NCI-H187 treated with DMSO at 0.1 percent for 48 hours (cell line): ENCODE measurements at regions not wholly inside any gene's neighbourhood (a gene's known extent, or its start where the extent isn't known, plus 50 kb on each side); places are given as distances from the start of the nearest gene placed in this dataset.

Source experiments
- DNase-seq: peaks from one replicate; lab custom pipeline; 2025; lab: John Stamatoyannopoulos, UW

DNA sequence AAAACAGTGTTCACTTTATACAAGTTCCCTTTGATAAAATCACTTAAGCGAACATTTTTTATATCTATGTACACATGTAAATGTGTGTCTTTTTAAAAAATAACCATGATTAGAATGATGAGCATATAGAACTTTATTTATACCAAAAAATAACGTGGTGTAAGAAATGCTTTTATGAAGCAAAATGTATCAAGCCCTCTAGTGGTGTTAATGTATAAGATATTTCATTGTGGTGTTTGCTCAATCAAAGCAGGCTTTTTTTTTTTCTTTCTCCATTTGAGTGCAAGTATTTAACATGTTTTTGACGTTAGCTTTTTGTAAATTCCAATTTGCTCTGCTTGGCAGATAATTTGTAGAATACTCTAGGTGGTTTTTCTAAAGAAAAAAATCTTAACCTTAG lies 2092.4 kb upstream of the TENM3 start:
- DNase-seq, result no peak

DNA sequence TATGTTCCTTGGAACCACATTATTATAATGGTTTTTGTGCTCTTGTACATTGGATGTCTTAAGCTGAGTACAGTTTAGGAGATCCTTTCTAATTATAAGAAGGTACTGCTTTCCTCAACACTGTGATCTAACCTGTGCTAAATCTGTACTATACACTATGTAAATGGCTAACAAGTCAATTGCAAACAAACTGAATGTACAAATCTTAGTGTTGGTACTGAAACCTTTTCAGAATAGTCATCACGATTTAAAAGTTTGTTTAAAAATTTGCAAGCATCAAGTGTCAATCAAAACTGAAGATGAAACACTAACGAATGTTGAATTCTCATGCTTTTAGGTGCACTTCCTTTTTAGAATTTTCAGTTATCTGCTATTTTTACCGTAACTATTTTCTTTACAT lies 2090.4 kb upstream of the TENM3 start:
- no peak for DNase-seq

DNA sequence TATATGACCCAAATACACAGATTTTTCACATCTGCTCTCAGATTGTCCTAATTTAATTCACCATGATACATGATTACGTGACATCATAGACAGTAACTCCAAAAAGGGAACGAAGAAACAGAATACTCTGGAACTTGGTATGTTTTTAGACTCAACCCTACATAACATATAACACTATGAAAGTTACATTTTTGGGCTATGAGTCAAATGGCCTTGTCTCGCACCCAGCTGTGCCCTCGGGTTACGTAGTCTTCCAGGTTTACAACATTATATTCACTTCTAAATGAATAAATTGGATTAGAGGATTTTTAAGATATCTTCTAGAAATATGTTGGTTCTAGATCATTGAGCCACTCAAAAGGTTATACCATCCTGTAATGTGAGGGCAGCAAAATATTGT lies 2089.6 kb upstream of the TENM3 start:
- no peak for DNase-seq

DNA sequence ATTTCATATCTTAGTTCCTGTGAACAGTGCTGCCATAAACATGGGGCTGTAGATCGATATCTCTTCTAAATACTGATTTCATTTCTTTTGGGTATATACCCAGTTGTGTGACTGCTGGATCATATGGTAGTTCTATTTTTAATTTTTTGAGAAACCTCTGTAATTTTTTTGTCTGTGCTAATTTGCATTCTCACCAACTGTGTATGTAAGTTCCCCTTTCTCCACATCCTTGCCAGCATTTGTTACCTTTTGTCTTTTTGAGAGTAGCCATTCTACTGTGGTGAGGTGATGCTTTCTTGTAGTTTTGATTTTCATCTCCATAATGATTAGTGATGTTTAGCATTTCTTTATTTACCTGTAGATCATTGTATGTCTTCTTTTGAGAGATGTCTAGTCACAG lies 2086.5 kb upstream of the TENM3 start:
- no peak for DNase-seq

DNA sequence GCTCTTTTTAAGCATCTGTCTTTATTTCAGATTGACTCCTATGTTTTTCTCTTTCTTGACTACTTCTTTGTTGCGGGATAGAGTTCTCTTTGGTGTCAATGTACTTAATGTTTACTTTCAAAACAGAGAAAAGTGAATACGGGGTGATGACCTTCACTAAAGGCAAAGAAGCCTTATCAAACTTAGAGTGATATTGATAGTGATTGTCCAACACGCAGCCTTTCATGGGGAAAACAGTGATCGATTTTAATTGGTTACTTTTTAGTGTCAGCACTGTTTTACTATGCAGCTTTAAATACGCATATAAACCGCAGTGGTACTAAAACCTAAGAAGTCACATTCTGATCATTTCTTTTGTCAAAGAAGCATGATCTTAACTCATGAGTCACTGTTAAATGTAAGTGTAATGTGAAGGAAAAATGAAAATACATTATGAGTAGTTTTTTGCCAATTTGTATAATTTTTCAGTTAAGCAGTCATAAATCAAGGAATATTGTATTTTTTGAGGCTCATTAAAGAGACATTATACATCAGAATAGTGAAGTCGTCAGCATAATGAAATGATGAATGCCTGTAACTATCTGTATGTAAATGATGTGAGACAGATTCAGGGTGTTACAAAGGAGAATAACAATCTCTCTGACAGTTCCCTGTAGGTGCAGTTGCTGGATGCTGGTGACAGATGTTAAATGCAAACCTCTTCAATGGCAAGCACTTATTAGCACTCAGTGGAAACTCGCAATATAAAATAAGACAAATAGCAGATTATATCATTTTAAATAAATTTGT lies 2082.8 kb upstream of the TENM3 start:
- DNase-seq, result no peak

DNA sequence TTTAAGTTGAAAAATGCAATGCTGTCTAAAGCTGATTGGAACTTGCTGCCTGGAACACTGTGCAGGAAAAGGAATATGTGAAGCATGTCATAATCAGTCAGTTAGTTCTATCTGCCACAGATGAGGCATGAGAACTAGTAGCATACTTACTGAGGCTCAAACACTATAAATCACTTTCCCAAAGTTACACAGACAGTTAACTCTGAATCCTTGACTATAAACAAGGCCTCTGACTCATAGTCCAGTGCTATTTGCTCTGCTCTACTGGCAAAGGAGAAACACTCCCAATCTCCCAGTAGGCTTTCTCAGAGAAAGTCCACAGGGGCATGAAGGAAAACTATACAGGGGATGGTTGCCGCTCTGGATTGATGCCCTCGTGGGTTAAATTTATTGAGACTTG lies 2078.4 kb upstream of the TENM3 start:
- DNase-seq, result no peak

DNA sequence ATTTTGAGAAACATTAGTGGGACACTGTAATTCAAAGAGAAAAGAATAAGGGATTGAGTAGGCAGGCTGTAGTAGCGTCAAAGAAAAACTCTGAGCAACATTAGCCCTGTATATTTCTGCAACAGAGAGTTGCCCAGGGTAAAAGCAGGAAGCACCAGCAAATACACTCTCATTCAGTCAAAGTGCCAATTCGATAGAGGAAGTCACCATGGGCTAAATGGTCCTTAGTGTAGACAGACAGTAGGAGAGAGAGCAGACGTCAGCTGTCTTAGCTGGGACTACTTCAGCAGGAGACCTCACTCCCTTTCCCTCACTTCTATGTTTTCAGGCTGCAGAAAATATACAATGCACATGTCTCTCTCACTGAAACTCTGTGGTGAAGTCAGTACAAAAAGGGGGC lies 2073.8 kb upstream of the TENM3 start:
- DNase-seq, result no peak

DNA sequence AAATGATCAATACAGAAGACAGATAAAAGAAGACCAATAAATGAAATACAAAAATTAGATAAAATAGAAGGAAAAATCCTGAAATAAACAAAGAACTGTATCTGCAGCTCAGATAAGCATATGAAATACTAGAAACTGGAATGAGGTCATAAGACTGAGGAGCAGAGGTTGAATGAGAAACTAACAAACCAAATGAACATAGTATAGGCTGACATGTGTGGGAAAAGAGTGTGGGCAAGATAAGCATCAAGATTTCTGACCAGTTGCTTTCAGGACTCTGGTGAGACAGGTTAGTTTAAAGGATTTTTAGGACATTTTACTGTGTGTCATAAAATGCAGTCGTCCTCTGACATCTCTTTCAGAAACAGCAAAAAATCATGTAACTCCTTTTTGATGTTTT lies 2073.2 kb upstream of the TENM3 start:
- no peak for DNase-seq

DNA sequence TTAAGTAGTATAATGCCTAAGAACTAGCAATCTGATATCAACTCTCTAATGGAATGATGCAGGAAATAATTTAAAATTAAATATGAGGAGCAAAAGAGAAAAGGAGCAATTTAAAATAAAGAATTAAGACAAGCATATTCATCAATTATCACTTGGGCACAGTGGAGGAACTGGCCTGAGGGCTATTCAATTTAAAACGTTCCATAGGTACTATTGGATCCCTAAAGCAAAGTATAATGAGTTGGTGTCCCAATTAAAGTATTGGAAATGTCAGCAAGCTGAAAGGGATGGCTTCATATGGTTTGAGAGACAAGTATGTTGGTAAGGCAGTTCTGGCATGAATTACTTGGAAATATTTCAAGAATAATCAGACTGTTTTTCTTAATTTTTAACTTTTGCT lies 2064.1 kb upstream of the TENM3 start:
- DNase-seq, result no peak

DNA sequence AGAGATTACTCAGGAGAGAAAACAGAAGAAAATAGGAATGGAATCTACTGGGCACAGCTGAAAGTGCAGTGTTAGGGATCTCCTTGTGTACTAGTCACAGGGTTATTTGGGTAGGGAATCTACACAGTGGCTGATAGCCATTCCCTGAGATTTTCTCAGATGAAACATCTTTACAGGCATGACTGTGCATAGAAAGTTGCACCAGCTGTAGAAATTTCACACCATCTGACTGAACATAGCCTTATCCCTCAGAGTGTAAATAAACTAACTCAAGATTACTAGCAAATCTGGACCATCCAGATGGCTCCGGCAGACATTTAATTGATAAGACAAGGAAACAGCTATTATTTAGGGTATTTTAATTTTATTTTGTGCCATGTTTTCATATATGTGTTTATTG lies 2053.5 kb upstream of the TENM3 start:
- no peak for DNase-seq

DNA sequence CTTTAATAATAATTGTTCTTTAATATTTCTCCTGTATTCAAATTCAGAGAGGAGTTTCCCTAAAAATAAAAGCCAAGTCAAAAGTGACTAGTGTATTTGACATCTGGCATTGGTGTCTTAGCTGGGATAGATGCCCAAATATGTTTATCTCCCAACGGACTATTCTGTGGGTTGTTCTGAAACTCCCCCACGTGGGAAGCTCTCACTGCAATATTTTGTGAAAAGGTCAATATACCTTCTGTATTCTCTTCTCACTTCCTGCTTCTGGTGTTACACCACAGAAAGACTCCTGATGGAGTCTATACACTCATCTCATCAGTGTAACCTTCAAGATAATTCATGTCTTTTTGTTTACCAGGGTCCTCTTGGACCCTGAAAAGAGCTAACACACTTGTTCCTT lies 2052.8 kb upstream of the TENM3 start:
- DNase-seq, result no peak

DNA sequence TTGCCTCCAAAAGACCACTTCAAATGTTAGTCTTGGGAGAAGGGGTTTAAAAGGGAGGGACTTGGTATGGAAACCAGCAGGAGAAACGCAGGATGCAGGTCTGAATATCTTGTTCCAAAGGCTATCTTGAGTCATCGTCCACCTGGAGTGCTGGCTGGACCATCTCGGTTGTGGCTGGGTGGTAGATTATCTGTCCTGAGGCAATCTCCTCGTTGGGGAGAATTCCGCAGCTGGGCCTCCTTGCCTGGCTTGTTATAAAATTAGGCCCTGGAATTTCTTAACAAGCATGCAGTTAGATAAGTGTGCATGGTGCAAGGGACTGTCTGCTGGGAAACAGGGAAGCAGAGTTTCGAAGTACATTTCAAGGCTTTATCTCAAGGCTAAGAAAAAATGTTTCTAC lies 2045.7 kb upstream of the TENM3 start:
- no peak for DNase-seq

DNA sequence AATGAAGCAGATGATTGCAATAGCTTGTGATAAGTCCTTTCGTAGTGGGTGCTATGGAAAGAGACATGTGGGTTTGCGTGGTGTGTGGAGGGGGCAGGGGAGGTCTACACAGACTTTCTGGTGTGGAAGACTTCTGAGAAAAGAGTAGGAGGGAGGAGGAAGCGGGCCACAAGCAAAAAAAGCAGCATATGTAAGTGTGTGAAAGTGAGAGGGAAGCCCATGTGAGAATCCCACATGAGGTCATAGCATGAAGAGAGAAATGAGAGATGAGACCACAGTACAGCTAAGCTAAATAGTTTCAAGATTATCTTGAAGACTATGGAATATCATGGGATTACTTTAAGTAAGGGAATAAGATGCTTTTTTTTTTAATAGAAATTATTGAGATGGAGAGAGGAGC lies 2039.9 kb upstream of the TENM3 start:
- DNase-seq, result no peak

DNA sequence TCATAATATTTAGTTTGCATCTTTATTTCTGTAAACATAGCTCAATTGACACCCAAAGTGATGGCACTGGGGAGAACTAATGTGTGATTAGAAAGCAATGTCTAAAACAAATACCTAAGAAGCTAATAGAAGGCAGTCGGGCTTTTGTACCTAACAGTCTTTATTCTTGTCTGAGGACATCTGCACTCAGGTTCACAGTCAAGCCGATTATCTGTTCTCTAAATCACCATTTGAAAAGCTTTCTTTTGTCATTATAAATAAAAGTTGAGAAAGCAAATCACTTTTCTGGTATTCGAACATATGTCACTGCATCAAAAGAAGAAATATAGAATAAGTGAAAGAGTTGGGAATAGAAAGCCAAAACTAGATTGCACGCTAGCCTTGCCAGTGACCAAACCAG lies 2037.9 kb upstream of the TENM3 start:
- DNase-seq, result no peak

DNA sequence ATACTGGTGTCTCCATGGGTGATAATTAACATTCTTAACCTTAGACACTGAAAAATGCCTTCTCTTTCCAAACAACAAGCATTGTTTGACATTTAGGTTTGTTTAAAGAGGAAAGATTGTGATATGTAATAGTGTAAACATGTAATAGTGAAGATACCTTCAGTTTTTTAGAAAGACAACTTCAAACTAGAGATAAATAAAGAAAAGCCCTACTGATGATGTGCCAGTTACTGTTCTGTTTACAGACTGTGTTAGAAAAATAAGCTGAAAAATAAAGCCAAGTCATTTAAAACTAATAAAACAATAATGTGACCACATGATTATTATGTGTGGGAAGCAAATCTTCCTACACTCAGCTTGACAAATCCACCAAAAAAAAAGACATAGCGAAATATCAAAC lies 2035.3 kb upstream of the TENM3 start:
- DNase-seq, result no peak

DNA sequence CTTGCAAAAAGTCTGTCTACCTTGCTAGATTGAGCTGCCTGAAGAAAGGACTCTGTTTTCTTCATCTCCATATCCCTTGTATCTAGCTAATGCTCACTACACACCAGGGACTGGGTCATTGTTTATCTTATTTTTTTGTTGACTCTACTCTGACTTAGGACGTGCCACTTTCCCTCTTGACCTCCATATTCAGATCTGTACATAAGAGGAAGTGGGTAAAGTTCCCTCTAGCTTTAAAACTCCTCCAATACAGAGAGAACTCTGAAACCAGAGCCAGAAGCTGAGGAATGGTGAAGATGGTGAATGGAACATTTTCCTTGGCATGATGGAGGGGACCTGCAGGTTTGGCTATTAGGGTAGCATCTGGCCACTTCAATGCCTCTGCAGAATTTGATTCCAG lies 2026.1 kb upstream of the TENM3 start:
- DNase-seq, result no peak

DNA sequence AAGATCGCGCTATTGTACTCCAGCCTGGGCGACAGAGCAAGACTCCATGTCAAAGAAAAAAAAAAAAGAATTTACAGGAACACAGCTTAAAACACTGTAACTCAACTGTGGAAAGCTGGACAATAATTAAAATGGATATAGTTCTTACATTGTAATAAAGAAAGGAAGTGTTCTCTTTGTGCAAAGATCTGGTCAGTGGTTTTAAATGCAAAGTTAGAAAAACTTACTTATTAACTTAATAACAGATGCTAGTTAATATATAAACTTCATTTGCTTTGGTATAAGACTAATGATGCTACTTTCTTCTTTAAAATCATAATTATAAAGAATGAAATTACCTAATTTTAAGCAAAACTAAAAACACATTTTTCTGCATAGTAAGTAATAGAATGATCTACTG lies 2024.1 kb upstream of the TENM3 start:
- DNase-seq, result no peak

DNA sequence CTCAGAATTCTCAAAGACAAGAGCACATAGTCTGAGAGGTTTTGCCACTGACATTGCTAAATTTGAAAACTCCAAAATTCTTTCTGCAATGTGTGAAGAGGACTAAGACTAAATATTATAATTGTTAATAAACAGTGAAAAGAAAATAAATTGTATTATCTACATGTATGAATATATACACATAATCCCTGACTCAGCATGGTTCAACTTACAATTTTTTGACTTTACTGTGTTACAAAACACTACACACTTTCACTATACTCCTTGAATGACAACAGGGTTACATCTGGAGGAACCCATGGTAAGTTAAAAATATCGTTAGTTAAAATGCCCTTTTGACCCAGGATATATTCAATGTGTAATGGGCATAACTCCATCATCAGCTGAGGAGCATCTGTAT lies 2017.2 kb upstream of the TENM3 start:
- DNase-seq, result no peak

DNA sequence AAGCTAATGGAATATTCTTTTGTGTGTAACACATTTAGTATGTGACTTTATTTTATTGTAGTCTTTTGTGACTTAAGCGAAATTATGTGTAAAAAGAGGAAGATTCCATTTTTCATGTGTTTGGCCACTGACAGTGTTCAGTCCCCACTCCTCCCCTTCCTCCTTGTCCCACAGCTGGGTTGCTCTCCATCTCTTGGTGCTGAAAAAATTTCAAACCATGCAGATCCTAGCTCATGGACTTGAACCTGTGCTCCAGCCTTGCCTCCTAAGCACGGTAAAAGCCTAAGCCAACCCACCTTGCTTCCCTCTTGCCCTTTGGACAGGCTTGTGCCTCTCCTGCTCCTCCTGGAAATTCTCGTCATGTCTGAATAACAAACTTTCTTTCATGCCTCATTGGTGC lies 2008.5 kb upstream of the TENM3 start:
- DNase-seq, result no peak

DNA sequence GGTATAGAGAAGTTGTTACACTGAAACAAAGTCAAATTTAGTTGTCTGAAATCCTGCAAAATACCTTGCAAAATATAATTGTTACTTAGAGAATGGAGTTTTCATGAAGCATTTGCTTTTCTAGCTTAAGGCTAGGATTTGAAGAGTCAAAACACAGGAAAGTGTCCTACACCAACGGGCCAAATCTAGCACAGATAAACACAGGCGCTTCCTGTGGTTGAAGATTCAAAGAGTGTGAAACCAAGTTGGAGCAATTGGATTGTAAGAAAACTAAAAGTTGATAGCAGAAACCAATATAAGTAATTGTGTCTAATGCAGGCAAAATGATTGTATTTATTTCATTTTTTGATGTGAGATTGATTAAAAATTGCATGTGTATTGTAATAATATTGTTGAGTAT lies 2002.5 kb upstream of the TENM3 start:
- DNase-seq, result no peak

DNA sequence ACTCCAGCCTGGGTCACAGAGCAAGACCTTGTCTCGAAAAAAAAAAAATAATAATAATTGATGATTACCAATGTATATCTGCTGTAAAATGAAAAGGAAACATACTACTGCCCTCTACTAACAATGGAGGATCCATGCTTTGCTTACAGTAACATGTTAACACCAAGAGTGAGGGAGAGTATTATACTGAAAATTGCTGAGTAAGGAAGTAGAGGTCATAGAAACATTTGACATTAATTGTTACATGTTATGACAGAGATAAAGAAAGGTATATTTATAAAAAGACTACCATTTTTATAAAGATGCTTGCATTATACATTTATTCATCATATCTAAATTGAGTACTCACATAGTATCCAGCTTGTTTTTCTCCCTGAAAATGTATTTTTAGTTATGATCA lies 1989.8 kb upstream of the TENM3 start:
- DNase-seq, result no peak

DNA sequence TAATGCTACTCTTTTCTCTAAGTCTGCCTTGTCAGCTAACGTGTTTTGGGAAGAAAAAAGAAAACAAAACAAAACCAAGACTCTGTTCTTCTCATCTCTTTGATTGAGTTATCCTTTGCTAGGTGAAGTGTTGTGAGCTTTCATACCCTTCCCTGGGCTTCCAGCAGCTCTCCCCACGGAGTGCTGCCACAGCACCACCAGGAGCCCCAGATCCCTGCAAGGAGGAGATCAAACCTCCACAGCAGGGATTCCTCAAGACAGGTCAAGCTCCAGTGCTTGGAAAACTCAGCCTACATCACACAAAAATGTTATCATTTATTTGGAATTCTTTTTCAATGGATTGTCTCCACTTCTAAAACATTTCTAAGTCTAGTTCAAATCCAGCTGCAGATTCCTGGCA lies 1981.9 kb upstream of the TENM3 start:
- DNase-seq, result no peak

DNA sequence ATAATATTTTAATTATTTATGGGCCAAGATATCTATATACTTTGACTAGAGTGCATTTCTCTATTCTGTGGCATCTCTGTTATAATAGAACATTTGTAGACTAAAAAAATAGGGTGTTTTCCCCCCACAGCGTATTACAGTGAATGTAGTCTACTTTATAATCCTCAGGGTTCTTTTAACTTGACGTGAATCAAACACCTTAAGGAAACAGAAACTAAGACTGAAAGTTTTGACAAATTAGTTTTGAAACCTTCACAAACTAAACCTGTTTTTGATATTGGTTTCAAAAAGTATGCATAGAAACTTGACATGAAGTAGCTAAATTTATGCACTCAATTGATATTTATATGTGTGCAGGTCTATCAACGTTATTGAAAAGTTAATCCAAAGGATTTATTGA lies 1963.1 kb upstream of the TENM3 start:
- no peak for DNase-seq

DNA sequence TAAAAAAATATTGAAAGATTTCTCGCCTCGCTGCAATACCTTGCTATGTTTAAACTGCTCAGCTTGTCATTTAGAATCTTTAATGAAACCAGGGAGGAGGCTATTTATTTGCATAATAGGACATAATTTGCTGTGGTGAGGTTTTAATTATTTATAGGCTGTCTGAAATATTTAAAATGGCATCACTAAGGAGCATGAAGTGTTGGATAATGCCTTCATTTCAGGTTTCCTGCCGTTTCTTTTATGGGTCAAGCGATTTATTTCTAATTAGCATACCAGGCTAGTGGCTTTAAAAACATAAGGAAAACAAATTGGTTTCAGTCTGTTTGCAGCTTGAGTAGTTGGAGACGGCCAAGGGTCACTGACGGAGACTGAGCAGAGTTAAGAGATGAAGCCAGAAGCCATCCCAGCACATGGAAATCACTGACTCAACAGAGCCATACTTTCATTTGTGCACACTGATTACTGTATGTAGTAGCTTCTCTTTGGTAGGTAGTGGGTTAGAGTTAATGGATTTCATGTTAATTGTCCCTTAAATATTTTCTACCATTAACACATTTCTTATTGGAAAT lies 1962.4 kb upstream of the TENM3 start:
- DNase-seq, result peak; percentile 14
